ENCODE measurements at regions not wholly inside any gene's neighbourhood (a gene's known extent, or its start where the extent isn't known, plus 50 kb on each side); places are given as distances from the start of the nearest gene placed in this dataset.
"Not testable (repeated sequence)": the region's sequence is repeated elsewhere in the genome, so short reads cannot be mapped to it uniquely, and the experiment has no call there.

DNA sequence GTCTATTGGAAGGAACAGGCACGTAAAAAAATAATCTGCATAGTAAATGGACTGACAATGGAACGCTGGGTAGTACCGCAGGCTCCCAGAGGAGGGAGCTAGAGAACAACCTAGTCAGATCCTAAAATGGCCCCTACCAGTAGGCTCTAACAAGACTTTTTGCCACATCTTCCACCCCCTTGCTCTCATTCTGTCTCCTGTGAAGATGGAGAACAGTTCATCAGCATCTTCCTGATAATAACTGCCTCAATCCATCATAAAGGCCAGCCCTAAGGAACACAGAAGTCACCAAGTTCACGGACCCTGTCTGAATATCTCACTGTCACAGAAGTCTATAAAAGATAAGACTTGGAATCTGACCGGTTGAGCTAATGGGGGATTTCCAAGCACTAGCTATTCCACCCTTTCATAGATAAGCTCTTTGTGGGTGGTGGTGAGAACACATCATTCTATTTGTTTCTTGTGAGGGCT is 133.4 kb downstream of the SLC1A3 start:
- Mint-ChIP-seq H3K27me3 (ENCODE audit: insufficient read depth) (peaks cover 8% of the 10 kb centered on the region), H3K36me3 (ENCODE audit: low read depth) (no peaks in the 10 kb centered on the region), H3K27ac (no peak overlapping the region), H3K4me1 (ENCODE audit: low read depth) (peaks cover 16% of the 10 kb centered on the region), H3K4me3 (peak overlapping the region; percentile 45; the same call in 1 of the 2 replicates), H3K9me3 (no peaks in the 10 kb centered on the region)
- DNase-seq, result peak; percentile 49
- TF ChIP-seq, protein P1, sequence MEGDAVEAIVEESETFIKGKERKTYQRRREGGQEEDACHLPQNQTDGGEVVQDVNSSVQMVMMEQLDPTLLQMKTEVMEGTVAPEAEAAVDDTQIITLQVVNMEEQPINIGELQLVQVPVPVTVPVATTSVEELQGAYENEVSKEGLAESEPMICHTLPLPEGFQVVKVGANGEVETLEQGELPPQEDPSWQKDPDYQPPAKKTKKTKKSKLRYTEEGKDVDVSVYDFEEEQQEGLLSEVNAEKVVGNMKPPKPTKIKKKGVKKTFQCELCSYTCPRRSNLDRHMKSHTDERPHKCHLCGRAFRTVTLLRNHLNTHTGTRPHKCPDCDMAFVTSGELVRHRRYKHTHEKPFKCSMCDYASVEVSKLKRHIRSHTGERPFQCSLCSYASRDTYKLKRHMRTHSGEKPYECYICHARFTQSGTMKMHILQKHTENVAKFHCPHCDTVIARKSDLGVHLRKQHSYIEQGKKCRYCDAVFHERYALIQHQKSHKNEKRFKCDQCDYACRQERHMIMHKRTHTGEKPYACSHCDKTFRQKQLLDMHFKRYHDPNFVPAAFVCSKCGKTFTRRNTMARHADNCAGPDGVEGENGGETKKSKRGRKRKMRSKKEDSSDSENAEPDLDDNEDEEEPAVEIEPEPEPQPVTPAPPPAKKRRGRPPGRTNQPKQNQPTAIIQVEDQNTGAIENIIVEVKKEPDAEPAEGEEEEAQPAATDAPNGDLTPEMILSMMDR (IDR thresholded peaks at IDR 0.05), result peak; percentile 89

DNA sequence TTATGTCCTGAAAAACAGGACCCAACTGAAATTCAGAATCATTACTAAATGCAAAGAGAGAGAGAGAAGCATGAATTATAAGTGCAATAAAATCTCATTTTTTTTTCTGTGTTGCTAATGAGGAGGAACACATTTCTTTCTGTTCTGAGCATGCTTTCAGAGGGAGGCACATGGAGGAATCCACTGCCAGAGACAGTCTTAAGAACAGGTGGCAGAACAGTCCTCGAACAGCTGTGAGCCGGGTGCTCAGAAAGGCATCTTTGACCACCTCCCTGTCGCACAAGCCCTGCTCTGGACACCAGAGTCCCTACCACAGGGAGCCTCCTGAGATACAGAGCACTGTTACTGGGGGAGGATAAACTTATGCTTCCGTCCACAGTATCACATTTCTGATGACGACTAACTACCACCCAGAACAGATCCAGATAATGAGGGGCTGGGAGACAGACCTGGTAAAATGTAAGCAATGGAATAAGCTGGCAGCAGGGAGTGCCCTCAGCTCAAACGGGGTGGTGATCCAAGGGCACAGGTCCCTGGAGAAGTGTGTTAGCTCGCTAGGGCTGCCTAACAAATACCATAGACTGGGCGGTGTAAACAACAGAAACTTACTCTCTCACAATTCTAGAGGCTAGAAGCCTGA is 134.0 kb downstream of the SLC1A3 start:
- no peak overlapping the region for H3K27ac Mint-ChIP-seq
- no peak overlapping the region for H3K4me3 Mint-ChIP-seq
- H3K9me3 Mint-ChIP-seq, result no peaks in the 10 kb centered on the region
- peaks cover 21% of the 10 kb centered on the region for H3K4me1 Mint-ChIP-seq (ENCODE audit: low read depth)
- H3K36me3 Mint-ChIP-seq (ENCODE audit: low read depth), result no peaks in the 10 kb centered on the region
- peaks cover 9% of the 10 kb centered on the region for H3K27me3 Mint-ChIP-seq (ENCODE audit: insufficient read depth)
- DNase-seq, result no peak
- TF ChIP-seq, protein P1 (IDR thresholded peaks at IDR 0.05), result no peak

DNA sequence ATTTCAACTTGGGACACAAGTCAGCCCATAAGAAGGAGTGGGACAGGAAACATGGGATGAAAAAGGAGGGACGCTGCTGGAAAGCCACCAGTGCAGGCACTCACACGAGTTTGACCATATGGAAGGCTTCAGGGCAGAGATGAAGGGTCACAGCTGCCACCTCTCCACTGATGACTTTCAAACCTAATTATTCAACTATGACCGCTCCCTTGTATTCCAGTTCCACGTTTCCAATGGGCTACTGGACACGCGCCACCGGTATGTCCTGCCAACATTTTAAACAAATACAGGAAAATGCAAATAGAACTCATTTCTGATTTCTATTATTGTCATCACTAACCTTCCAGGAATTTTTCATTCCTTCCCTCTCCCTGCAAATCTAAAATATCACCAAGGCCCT is 134.7 kb downstream of the SLC1A3 start:
- DNase-seq, result no peak
- Mint-ChIP-seq H3K27me3 (ENCODE audit: insufficient read depth) (peaks cover 6% of the 10 kb centered on the region), H3K36me3 (ENCODE audit: low read depth) (no peaks in the 10 kb centered on the region), H3K4me1 (ENCODE audit: low read depth) (peaks cover 22% of the 10 kb centered on the region), H3K27ac (no peak overlapping the region), H3K9me3 (no peaks in the 10 kb centered on the region), H3K4me3 (no peak overlapping the region)
- TF ChIP-seq, protein P1 (IDR thresholded peaks at IDR 0.05), result no peak

DNA sequence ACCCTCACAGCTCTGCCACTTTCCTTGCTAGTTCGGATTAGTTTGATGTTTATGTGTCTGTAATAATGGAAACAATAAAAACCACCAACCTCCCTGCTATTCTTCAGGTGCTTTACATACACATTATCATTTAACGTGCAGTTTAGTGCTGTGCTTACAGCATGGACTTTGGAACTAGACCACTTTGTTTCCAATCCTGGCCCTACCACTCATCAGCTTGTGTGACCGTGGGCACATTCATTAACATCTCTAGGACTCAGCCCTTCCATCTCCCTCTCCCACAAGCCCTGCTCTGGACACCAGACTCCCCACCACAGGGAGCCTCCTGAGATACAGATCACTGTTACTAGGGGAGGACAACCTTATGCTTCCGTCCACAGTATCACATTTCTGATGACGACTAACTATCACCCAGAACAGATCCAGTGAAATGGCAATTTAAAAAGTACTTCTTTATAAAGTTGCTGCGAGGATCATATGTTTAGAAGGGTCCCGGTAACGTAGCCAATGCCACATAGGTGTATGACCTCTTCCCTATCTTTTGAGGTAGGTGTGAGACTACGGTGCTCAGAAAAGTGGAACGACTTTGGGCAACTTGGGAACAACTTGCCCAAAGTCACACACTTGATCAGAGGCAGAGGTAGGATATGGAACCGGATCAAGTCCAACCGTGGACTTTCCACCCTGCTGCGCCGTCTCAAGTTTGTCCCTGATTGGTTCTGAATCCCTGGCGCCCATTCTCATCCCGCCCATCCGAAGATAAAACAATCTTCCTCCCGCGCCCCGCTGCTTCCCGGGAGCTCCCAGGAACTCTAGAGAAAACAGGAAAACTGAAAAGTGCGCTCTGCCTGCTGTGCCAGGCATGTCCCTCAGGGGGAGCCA is 132.4 kb upstream of the NIPBL start:
- TF ChIP-seq, protein P1 (IDR thresholded peaks at IDR 0.05), result no peak; the same call in 1 of the 2 replicates
- Mint-ChIP-seq H3K27me3 (ENCODE audit: insufficient read depth) (peaks cover 16% of the 10 kb centered on the region), H3K4me1 (ENCODE audit: low read depth) (peaks cover 22% of the 10 kb centered on the region), H3K36me3 (ENCODE audit: low read depth) (no peaks in the 10 kb centered on the region), H3K4me3 (peak overlapping the region; percentile 89), H3K27ac (peak overlapping the region; percentile 57; the same call in 1 of the 2 replicates), H3K9me3 (no peaks in the 10 kb centered on the region)
- DNase-seq, result peak; percentile 57

DNA sequence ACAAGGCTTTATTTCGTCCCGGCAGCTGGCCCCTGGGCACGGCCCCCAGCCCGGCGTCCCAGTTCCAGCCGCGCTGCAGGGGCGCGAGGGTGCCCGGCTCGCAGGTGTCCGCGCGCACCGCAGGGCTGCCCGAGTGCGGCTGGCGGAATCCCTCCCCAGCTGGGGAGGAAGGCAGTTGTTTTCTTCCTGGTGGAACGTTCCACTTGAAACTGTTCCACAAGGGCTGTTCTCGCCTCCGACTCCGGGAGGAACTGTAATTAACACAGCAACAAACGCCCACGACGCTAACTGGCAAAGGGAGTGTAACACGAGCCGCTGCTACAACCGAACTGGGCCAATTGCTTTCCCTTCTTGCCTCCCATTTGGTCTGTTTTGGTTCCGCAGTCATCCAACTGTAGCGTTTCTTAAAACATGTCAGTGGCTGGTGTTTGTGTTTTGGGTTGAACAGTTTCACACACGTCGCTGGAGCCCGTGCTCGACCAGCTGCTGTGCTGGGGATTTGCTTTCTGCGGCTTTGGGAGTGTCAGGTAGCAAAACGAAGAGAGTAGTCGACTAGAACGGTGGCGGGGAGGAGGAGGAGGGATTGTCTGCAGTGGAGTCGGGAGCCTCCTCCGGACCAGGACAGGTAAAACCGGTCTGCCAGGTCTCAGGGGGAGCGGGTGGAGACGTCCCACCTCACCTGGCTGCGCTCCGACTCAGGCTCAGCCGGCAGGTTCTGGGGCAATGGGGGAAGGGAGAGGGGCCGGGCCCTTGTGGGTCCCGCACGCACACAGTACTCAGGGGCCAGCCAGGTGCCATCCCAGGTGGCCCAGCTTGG is 131.6 kb upstream of the NIPBL start:
- H3K4me1 Mint-ChIP-seq (ENCODE audit: low read depth), result peaks cover 18% of the 10 kb centered on the region
- no peak for DNase-seq
- H3K4me3 Mint-ChIP-seq, result peak overlapping the region; percentile 89
- no peaks in the 10 kb centered on the region for H3K36me3 Mint-ChIP-seq (ENCODE audit: low read depth)
- H3K9me3 Mint-ChIP-seq, result no peaks in the 10 kb centered on the region
- TF ChIP-seq, protein P1 (IDR thresholded peaks at IDR 0.05), result peak; percentile 79
- no peak overlapping the region for H3K27ac Mint-ChIP-seq
- H3K27me3 Mint-ChIP-seq (ENCODE audit: insufficient read depth), result peaks cover 17% of the 10 kb centered on the region

DNA sequence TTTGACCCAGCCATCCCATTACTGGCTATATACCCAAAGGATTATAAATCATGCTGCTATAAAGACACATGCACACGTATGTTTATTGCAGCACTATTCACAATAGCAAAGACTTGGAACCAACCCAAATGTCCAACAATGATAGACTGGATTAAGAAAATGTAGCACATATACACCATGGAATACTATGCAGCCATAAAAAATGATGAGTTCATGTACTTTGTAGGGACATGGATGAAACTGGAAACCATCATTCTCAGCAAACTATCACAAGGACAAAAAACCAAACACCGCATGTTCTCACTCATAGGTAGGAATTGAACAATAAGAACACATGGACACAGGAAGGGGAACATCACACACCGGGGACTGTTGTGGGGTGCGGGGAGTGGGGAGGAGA is 128.8 kb upstream of the NIPBL start:
- H3K27ac Mint-ChIP-seq; H3K9me3 Mint-ChIP-seq; H3K4me3 Mint-ChIP-seq; DNase-seq; H3K36me3 Mint-ChIP-seq (ENCODE audit: low read depth): not testable (repeated sequence)
- peaks cover 24% of the 10 kb centered on the region for H3K27me3 Mint-ChIP-seq (ENCODE audit: insufficient read depth)
- H3K4me1 Mint-ChIP-seq (ENCODE audit: low read depth), result peaks cover 17% of the 10 kb centered on the region

Measured in HFFc6 (cell line).